HG03378 (cell line): ENCODE measurements at regions not wholly inside any gene's neighbourhood (a gene's known extent, or its start where the extent isn't known, plus 50 kb on each side); places are given as distances from the start of the nearest gene placed in this dataset.

Experiments
- ATAC-seq: cut with Tn5 transposase; IDR thresholded peaks from one replicate; pipeline ENCODE4 v1.9.1; 2021; ENCODE audit warnings: mild to moderate bottlenecking, moderate library complexity; ENCODE audit not compliant: unreplicated experiment

DNA sequence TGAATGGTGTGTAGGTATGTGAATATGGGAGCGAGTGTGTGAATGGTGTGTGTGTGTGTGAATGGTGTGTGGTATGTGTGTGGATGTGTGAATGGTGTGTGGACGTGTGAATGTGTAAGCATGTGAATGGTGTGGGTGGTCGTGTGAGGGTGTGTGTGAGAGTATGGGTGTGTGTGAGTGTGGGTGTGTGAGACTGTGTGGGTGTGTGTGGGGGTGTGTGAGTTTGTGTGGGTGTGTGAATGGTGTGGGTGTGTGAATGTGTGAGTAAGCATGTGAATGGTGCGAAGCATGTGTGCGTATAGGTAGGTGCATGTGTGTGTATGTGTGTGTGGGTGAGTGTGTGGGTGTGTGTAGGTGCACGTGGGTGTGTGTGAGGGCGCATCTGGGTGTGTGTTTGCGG is 160.7 kb upstream of the COBL start:
- no peak for ATAC-seq

DNA sequence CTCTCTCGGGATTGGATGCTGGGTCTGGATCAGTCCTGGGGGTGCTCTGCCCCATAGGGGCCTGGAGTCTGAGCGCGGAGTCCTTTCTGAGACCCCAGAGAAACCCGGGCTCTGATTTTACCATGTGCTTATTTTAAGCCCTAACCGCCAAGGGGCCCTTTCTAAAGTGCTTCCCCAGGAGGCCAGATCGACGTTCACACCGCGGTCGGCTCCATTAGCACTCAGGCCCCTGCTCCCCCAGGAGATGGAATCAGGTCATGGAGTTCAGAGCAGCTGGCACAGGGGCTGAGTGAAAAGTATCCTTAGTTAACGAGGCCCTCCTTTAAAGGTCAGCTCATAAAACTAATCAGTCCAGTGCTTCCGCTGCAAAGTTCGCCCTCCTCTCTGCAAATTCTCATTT is 159.4 kb upstream of the COBL start:
- ATAC-seq: no peak

DNA sequence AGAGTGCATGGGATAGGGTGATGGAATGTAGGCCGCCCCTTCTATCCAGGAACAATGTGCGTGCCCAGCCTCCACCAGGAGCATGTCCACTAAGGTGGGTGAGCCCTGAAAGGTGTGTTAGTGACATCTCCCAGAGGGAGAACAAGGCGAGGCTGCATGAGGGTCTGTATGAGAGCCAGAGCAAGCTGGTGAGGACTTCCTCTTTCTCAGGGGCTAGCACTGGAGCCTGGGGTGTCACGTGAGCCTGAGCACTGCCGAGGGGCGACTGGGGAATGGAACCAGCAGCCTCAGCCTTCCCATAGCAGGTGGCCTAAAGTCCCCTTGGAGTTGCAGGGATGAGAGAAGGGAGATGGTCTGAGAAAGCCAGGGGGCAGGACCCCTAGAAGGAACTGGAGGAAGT is 156.3 kb upstream of the COBL start:
- no peak for ATAC-seq

DNA sequence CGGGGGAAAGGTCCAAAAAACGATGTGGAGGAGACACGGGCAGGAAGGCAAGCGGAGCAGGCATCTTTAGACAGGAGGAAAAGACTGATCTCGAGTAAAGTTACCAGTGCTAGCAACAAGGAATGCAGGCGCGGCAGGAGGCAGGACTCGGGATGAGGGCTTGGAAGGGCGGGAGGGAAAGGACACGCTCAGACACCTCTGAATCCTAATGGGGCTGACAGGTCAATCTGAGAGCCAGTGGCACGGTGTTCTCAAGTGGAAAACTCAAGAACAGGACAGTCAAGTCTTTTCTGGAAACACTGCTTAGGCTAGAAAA is 155.3 kb upstream of the COBL start:
- no peak for ATAC-seq

DNA sequence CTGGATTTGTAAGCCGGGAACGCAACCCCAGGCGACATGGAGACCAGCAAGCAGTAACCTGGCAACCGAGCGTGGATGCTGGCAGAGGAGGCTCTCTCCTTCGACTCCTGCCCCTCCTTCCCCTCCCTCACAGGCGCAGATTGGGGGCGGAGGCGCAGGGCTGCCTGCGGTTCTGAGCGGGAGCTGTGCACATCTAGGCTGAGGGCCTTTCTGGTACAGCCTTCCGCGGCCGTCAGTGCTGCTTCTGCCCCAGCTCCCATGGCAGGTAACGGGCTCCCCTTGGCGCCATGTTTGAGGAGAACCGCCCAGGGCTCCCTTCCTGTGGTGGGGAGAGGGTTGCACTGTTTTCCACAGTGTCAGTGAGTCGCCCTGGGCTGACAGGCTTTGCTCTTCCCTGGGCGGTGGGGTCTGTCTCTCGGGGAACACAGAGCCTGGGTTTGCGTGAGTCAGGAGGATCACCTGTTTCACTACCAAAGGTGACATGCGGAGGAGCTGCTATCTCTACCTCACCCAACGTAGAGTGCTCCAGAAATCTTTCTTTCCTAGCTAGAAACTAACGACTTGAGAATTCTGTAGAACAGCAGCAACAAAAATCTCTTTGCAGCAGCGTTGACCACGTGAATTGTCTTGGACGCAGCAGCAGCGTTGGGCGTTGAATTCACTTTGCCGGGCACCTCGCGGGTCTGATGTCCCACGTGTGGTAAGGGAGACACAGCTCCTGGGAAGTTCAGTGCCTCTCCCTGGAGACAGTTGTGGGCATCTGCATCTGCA is 154.8 kb upstream of the COBL start:
- ATAC-seq: no peak

DNA sequence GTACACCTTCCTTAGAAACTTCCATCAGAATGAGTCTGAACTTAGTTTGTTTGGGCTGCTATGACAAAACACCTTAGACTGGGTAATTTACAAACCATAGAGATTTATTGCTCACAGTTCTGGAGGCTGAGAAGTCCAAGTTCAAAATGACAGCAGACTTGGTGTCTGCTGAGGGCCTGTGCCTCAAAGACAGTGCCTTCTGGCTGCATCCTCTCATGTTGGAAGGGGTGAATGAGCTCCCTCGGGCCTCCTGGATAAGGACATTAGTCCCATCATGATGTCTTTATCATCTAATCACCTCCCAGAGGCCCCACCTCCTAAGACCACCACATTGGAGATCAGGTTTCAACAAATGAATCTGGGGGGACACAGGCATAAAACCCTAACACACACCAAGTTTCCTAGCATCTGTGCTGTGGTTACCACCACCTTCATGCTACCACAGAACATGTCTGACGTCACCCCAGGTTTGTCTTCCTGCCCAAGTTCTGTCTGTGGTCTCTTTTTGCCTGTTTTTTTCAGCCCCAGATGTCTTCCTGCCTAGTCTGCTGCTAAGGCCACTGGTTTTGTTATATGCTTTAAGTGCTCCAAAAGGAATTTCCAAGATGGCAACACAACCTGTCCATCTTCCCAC is 150.9 kb upstream of the COBL start:
- no peak for ATAC-seq

DNA sequence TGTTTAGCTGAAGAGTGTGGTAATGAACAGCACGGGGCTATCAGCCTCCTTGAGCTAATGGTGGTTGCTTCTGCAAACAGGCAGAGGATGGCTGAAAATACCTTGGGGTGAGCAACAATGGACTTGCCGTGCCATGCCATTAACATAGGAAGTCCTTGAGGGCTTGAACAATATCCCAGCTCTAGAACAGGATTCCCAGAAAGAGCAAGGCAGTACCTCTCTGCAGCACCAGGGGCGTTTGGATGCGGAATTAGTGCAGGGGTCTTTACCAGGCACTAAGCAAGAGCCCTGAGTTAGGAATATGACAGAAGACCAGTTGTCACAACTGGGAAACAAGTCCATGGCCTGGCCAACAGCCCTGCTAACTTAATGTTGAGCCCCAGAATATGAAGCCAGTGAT is 143.2 kb upstream of the COBL start:
- ATAC-seq: no peak

DNA sequence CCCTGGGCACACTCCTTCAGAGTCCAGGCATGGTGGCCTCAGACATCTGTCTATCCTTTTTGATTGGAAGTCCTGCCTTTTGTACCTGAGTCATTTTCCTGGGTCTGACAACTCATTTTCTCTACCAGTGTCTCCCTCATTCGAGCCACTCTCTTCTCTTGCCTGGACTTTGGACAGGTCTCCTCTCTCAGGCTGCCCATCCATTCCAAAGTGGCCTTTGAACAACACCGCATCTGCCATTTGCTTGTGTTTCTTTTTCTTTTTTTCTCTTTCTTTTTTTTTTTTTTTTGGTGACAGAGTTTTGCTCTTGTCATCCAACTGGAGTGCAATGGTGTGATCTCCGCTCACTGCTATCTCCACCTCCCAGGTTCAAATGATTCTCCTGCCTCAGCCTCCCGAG is 142.1 kb upstream of the COBL start:
- ATAC-seq: no peak

DNA sequence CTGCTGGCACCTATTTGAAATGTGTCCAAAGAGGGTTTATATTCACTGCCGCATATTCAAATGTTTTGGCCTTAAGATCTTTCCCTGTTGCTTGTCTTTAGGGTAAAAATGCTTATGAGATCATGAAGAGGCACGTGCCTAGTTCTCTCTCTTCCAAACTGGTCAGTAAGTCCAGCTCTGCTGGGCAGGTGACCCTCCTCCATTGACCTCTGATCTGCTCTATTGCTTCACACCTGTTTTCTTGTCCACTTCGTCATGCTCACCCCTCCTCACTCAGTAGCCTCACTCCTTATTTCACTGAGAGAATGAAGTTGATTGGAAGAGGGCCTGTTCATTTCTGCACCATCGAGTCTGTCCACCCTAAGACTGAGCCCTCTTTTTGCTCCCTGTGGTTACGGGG is 140.5 kb upstream of the COBL start:
- ATAC-seq: no peak

DNA sequence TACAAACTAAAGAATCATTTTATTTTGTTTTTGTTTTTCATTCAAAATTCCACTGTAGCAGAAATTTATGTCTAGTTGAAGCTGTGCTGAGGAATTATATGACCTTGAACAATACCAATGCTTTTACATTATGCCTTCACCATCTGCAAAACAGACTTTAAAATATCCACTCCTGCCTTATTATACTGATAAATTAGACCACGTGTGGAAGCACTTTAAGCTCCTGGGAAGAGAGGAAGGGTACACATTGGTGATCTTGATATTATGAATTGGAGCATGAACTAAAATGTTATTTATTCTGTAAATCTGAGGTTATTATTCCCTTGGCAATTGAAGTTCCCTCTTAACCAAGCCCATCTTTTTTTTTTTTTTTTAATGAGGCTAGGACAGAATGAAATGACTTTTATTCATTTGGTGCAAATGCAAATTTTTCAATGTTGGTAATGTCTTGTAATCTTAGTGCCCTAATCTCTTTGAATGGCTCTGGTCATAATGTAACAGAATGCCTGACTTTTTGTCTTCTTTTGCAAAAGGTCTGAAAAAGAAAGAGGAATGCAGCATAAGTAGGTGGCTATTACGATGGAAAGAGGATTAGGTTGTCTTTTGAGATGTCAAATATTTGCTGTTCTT is 139.9 kb upstream of the COBL start:
- ATAC-seq: no peak

DNA sequence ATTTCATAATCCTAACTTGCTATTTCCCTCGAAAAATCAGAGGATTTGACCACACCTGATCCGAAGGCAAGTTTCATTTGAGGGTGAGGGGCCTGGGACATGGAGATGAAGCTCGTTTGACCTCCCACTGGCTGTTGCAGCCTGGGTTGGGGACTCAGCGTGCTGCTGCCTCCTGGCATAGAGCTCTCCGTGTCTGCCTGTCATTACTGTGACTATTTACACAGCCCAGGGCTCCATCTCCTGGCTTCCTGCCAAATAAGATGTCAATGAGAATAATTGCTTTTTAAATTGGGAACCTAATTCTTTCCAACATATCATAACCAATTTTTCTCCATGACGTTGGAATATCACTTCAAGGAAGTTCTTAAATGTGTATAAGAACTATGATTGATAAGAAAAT is 139.3 kb upstream of the COBL start:
- ATAC-seq: no peak

DNA sequence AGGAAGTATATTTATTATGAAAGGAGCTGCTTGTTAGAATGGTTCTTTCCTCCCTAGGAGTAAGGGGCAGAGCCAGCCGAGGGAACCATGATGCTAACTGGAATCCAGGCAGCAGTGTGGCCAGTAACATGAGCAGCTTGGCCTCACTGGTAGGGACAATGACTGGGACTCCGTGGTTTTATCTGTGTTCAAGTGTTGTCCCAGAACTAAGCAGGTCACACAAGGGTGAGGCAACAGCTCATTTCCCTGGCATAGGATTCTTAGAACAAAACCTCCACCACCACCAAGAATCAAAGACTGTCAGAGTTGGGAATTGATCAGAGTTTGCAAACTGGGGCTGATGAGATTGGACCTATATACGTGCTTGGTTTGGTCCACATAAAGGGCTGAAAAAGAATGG is 138.9 kb upstream of the COBL start:
- no peak for ATAC-seq

DNA sequence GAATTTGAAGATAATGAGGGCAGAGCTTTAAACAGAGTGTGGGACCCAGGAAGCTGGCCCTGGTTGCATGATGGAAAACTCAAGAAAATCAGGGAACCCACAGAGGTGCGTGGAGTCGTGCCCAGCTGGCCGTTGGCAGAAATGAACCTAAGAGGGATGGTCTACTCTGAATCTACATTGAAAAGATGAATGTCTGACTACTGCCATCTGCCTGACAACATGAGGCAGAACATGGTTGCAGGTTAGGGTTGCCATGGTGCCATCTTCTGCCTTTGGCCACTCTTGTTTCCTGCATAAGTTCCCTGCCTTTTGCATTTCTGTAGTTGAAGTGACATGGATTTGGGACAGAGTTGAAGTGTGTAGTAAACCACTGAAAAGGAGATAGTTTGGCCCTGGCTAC is 138.5 kb upstream of the COBL start:
- ATAC-seq: no peak

DNA sequence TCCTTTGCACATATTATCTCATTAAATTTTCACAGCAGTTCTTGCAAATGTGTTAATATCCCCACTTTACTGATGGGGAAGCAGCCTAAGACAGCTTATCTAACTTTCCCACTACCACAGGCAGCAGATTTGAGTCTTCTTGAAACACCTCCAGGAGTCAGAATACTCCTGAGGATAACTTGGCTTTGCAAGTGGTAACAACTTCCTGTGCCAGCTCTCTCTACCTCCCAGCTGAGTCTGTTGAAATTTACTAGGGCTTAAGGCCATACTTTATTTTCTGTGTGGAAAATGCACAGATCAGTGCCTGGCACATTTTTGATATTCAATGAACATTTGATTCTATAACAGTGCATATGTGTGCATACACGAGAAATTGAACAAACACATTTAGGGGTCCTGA is 136.1 kb upstream of the COBL start:
- ATAC-seq: no peak

DNA sequence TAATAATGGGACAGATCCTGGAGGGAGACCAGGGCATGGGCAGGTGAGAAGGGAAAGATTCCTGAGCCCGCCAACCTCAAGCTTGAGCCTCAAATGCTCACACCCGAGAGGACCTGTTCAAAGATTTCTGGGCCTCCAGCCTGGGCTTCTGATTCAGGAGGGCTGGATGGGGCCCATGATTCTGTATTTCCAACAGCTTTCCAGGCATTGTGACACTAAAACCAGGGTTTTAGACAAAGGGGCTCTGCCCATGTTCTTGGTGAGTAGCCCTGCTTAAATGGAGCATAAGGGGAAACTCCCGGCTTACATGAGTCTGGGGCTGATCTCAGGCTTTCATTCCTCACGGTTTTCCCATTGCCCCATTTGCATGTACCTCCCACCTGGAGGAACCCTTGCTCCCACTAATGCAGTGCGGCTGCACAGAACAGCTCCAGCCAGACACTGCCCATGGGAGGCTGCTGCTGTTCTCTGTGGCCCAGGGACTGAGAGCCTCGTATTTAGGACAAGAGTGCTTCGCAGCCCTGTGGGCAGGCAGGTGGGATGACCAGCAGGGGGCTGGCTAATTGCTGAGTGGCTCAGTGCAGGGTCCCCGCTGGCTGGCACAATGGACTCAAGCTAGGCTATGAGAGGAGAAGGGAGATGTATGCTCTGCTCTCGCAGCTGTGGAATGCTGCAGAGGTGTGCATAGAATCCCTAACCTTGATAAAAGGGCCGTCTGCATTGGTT is 135.3 kb upstream of the COBL start:
- no peak for ATAC-seq

DNA sequence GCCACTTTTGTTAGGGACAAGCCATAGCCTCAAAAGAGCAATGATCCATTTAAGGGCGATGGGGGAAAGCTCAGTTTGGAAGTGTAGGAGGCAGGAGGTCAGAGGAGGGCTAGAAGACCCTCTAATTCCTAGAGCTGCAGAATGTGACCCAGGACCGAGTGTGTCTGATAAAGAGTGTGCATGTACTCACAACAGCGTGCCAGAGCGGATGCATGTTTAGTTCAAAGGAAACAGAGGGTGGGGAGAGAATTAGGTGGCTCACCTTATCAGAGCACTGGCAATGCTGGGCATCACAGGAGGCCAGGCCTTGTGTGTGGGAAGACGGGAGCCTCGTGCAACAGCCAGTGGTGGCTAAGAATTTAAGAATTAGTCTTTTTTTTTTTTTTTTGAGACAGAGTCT is 133.9 kb upstream of the COBL start:
- no peak for ATAC-seq

DNA sequence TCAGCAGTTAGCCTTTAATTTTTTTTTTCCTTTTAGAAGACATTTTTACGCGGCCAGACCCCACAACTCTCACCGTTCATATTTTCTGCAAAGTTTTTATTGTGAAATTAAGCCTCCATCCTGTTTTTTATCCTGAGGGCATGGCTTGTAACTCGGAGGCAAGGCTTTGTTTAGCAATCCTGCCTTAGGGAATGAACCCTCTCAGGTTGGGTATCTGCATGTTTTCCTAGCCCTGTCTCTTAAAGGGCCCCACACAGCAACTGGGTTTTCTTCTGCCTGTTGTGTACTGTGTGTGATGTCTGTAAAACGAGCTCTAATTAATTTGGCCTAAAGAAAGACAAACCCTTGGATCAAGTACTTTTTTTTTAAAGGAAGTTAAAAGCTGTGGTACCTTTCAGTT is 130.2 kb upstream of the COBL start:
- ATAC-seq: no peak

DNA sequence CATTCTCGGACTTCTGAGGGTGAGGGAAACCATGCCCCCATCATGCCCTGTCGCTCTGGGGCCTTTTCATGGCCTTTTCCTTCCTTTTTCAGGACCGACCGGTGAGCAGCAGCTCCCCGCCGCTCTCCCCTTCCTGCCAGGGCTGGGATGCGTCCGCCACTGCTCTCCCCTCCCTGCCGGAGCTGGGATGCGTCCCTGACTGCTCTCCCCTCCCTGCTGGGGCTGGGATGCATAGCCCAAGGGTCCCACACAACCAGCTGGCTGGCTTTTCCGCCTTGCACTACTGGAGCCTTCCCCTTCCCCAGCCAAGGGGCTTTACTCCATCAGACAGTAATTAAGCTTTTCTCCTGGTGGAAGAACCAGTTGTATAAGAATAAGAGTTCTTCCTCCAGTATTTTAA is 129.7 kb upstream of the COBL start:
- no peak for ATAC-seq

DNA sequence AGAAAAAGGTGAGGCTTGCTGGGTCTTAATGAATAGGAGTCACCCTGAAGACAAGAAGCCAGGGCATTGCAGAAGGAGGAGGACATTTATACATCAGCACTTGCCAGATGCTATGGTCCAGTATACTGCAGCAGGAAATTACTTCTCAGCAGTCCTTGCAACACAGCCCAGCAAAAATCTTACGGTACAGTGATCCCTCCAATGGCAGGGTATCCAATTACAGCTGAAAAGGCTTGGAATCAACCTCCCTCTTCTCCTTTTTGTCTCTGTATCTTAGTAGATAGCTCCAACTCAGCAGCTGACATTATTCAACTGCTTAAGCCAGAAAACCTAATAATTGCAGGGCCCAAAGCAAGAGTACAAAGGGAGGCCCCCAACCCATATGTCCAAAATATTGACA is 128.3 kb upstream of the COBL start:
- ATAC-seq: no peak

DNA sequence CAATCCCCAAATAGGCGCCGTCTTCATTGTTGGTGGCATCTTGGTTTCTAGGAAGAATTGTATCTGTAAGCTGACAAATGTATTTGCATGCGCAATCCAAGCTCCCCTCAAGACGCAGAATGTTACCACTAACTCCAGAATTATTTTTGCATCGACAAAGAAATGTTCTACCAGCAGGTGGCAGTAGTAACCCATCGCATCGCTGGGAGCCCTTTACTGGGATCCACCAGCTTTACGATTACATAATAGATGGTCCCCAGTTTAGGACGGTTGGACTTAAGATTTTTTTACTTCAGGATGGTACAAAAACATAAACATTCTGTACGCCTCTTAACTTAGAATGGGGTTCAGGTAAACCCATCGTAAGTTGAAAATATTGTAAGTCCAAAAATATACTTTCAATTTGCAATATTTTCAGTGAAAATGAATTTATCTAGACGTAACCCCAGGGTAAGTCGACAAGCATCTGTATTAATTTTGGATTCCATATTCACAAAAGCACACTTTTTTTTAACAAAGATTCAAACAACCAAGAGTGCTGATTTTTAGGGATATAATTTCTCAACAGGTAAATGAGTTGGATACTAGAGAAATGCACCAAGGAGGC is 114.0 kb upstream of the COBL start:
- ATAC-seq: peak; percentile 72

DNA sequence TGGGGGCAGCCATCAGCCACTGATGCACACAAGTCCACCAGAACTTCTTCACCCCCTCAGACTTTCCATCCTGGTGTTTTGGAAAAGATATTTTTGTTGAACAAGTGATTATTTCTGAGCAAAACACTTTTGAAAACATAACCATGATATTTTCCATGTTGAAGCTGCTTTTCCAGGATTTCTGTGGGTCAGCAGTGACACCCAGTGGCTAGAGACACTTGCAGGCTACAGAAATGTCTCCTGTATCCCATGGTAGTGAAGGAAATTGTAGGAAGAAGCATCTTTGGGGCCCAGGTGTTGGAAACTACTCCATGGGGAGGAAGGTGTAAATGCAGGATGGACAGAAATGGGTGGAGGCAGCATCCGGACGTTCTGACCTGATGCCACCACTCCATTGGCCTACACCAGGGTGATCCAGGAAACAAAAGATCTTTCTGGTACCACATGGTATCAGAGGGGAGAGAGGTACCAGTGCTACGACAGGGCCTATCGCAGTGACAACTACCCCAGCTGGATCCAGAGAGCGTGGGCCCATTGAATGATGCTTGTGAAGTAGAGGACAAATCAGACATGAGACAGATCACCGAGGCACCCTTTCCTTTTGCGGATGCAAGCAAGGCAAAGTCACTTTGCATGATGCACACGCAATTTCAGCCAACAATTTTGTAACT is 111.7 kb upstream of the COBL start:
- ATAC-seq: no peak
